Thyroid gland (tissue), 4 donors: ENCODE measurements at regions not wholly inside any gene's neighbourhood (a gene's known extent, or its start where the extent isn't known, plus 50 kb on each side); places are given as distances from the start of the nearest gene placed in this dataset.

Experiments used
- DNase-seq, 2 donors: peaks; one replicate each; pipeline ENCODE4 v3.0.0-alpha.2; 2019
- H3K27ac ChIP-seq, 3 donors: fragments of 200-600 bp; sonication (generic); 1 replicate in 2 of 3; 2 replicates in 1 of 3; pipeline ENCODE4 v1.5.1; 2016 to 2019; ENCODE audit warnings: mild to moderate bottlenecking in 1 of 3, moderate library complexity in 1 of 3
- H3K27me3 ChIP-seq: fragments of 200-600 bp; sonication (generic); one replicate; pipeline ENCODE4 v1.5.1; 2019
- H3K36me3 ChIP-seq, 2 donors: fragments of 200-600 bp; sonication (generic); one replicate each; pipeline ENCODE4 v1.5.1; 2016 to 2019
- H3K4me1 ChIP-seq, 2 donors: fragments of 200-600 bp; sonication (generic); one replicate each; pipeline ENCODE4 v1.5.1; 2017 to 2019
- H3K4me3 ChIP-seq, 3 donors: fragments of 200-600 bp; sonication (generic); replicated peaks in 1 of 3; 1 replicate in 2 of 3; 2 replicates in 1 of 3; pipeline ENCODE4 v1.5.1; 2016; ENCODE audit warnings: mild to moderate bottlenecking in 1 of 3
- H3K9me3 ChIP-seq: fragments of 200-600 bp; sonication (generic); one replicate; pipeline ENCODE4 v1.5.1; 2017
- CTCF ChIP-seq, 6 experiments: fragments of 200-600 bp in 3 of 6; fragments of 450-650 bp in 3 of 6; sonication (generic) in 3 of 6; IDR thresholded peaks; one replicate each; pipeline ENCODE4 v1.5.1; 2016 to 2019; ENCODE audit warnings: antibody characterized with exemption in 6 of 6, mild to moderate bottlenecking in 2 of 6, inconsistent platforms in 1 of 6, moderate library complexity in 1 of 6
- POLR2A ChIP-seq, 2 donors: fragments of 450-650 bp; IDR thresholded peaks; one replicate each; pipeline ENCODE4 v1.6.1; 2017; ENCODE audit warnings: antibody characterized with exemption in 2 of 2, mild to moderate bottlenecking in 2 of 2, moderate library complexity in 1 of 2
- WGBS, 2 donors: methylation state at CpG; one replicate each; pipeline ENCODE4 v1.1.5; 2017; 5-methylcytosine and 5-hydroxymethylcytosine counted together
- intact Hi-C: fragments of 100-400 bp; cut with DNase I; formaldehyde crosslinking; loops from one replicate; pipeline ENCODE4 v1.15.1; 2023

GRCh38 chr1:218847089-218847768 is 326.4 kb upstream of the LYPLAL1 start:
- Histone ChIP-seq H3K9me3 (no peaks in the 10 kb centered on the region), H3K27ac (no peak overlapping the region), H3K4me3 (no peak overlapping the region), H3K36me3 (no peaks in the 10 kb centered on the region), H3K27me3 (no peaks in the 10 kb centered on the region), H3K4me1 (no peaks in the 10 kb centered on the region)
- TF ChIP-seq CTCF (IDR thresholded peaks at IDR 0.05) (no peak), POLR2A (IDR thresholded peaks at IDR 0.05) (no peak)
- no peak for DNase-seq
- intact Hi-C loops = no loop called here
- WGBS, 2 donors = 84 to 89% methylated on average over 3 of the region's 3 CpGs

GRCh38 chr1:218848009-218848408 is 325.7 kb upstream of the LYPLAL1 start:
- no peaks in the 10 kb centered on the region for H3K27me3 ChIP-seq
- intact Hi-C loops = no loop called here
- no peak overlapping the region for H3K27ac ChIP-seq
- DNase-seq = no peak
- H3K9me3 ChIP-seq = no peaks in the 10 kb centered on the region
- no peaks in the 10 kb centered on the region for H3K36me3 ChIP-seq
- WGBS, 2 donors = 69 to 74% methylated on average over 1 of the region's 1 CpG
- TF ChIP-seq CTCF (IDR thresholded peaks at IDR 0.05) (no peak), POLR2A (IDR thresholded peaks at IDR 0.05) (no peak)
- no peaks in the 10 kb centered on the region for H3K4me1 ChIP-seq
- no peak overlapping the region for H3K4me3 ChIP-seq

- no peak for DNase-seq
- Histone ChIP-seq H3K36me3 (no peaks in the 10 kb centered on the region), H3K9me3 (no peaks in the 10 kb centered on the region), H3K4me1 (no peaks in the 10 kb centered on the region), H3K4me3 (no peak overlapping the region), H3K27me3 (no peaks in the 10 kb centered on the region), H3K27ac (no peak overlapping the region)
- intact Hi-C loops = no loop called here
- TF ChIP-seq CTCF (IDR thresholded peaks at IDR 0.05) (no peak), POLR2A (IDR thresholded peaks at IDR 0.05) (no peak)
- 74 to 78% methylated on average over 2 of the region's 2 CpGs for WGBS, 2 donors
Measured at GRCh38 chr1:218850367-218850766, 323.3 kb upstream of the LYPLAL1 start.

GRCh38 chr1:218851586-218851985 is 322.1 kb upstream of the LYPLAL1 start:
- no peaks in the 10 kb centered on the region for H3K36me3 ChIP-seq
- intact Hi-C loops = no loop called here
- H3K4me3 ChIP-seq = no peak overlapping the region
- no peak for TF ChIP-seq CTCF (IDR thresholded peaks at IDR 0.05)
- TF ChIP-seq POLR2A (IDR thresholded peaks at IDR 0.05) = no peak
- H3K27ac ChIP-seq = no peak overlapping the region
- H3K4me1 ChIP-seq = no peaks in the 10 kb centered on the region
- DNase-seq = no peak
- WGBS, 2 donors = 73 to 85% methylated on average over 2 of the region's 2 CpGs
- no peaks in the 10 kb centered on the region for H3K27me3 ChIP-seq
- H3K9me3 ChIP-seq = no peaks in the 10 kb centered on the region

- H3K27ac ChIP-seq = no peak overlapping the region
- H3K4me3 ChIP-seq = no peak overlapping the region
- WGBS, 2 donors = 85 to 89% methylated on average over 4 of the region's 4 CpGs
- intact Hi-C loops = no loop called here
- H3K27me3 ChIP-seq = no peaks in the 10 kb centered on the region
- no peak for TF ChIP-seq POLR2A (IDR thresholded peaks at IDR 0.05)
- TF ChIP-seq CTCF (IDR thresholded peaks at IDR 0.05) = no peak
- no peaks in the 10 kb centered on the region for H3K4me1 ChIP-seq
- no peak for DNase-seq
- no peaks in the 10 kb centered on the region for H3K9me3 ChIP-seq
- H3K36me3 ChIP-seq = no peaks in the 10 kb centered on the region
Measured at GRCh38 chr1:218852527-218852926, 321.2 kb upstream of the LYPLAL1 start.
